Skeletal muscle tissue (tissue), 3 donors: ENCODE measurements at regions not wholly inside any gene's neighbourhood (a gene's known extent, or its start where the extent isn't known, plus 50 kb on each side); places are given as distances from the start of the nearest gene placed in this dataset.
"Not testable (repeated sequence)": the region's sequence is repeated elsewhere in the genome, so short reads cannot be mapped to it uniquely, and the experiment has no call there.

Experiments
- H3K27ac ChIP-seq: one replicate; pipeline ENCODE4 v1.7.0; 2013; ENCODE audit warnings: mild to moderate bottlenecking, low read depth, low read length, inconsistent platforms
- H3K27me3 ChIP-seq, 3 donors: one replicate each; pipeline ENCODE4 v1.7.0; 2013; ENCODE audit warnings: low read length in 3 of 3; ENCODE audit not compliant: control insufficient read depth in 3 of 3, insufficient read depth in 3 of 3
- H3K36me3 ChIP-seq, 3 donors: one replicate each; pipeline ENCODE4 v1.7.0; 2013; ENCODE audit warnings: low read length in 3 of 3; ENCODE audit not compliant: control insufficient read depth in 3 of 3, insufficient read depth in 3 of 3
- H3K4me1 ChIP-seq, 3 donors: one replicate each; pipeline ENCODE4 v1.7.0; 2013; ENCODE audit warnings: low read length in 3 of 3, mild to moderate bottlenecking in 3 of 3; ENCODE audit not compliant: control insufficient read depth in 3 of 3, insufficient read depth in 3 of 3
- H3K4me3 ChIP-seq, 3 donors: one replicate each; pipeline ENCODE4 v1.7.0; 2013; ENCODE audit warnings: low read length in 3 of 3
- H3K9ac ChIP-seq, 3 donors: one replicate each; pipeline ENCODE4 v1.7.0; 2013; ENCODE audit warnings: low read length in 3 of 3, mild to moderate bottlenecking in 3 of 3, moderate library complexity in 2 of 3, low read depth in 1 of 3
- H3K9me3 ChIP-seq, 3 donors: one replicate each; pipeline ENCODE4 v1.7.0; 2013; ENCODE audit warnings: low read length in 3 of 3; ENCODE audit not compliant: control insufficient read depth in 3 of 3
- donor health status: Osteomylitis.

GRCh38 chr2:89821455-89821945, 1130.0 kb downstream of the RPIA start:
- Histone ChIP-seq H3K27me3 (no peaks in the 10 kb centered on the region), H3K27ac (no peak overlapping the region), H3K9ac (no peak overlapping the region), H3K4me3 (peak overlapping the region in 1 of 3 donors; percentile 0), H3K4me1 (no peaks in the 10 kb centered on the region), H3K36me3 (no peaks in the 10 kb centered on the region), H3K9me3 (peaks cover 5 to 72% (median 36%) of the 10 kb centered on the region in 3 donors)

- not testable (repeated sequence) for H3K4me3 ChIP-seq, H3K36me3 ChIP-seq, H3K9ac ChIP-seq, H3K4me1 ChIP-seq, H3K27me3 ChIP-seq, H3K27ac ChIP-seq
- peaks cover 9 to 70% (median 39%) of the 10 kb centered on the region in 3 donors for H3K9me3 ChIP-seq
These were observed 1130.9 kb downstream of the RPIA start for GRCh38 chr2:89822342-89822741.

GRCh38 chr2:89823556-89823955, 1132.1 kb downstream of the RPIA start:
- no peaks in the 10 kb centered on the region for H3K36me3 ChIP-seq
- no peak overlapping the region for H3K27ac ChIP-seq
- peaks cover 9 to 60% (median 33%) of the 10 kb centered on the region in 3 donors for H3K9me3 ChIP-seq

GRCh38 chr2:89825034-89825433, 1133.6 kb downstream of the RPIA start:
- no peak overlapping the region for H3K9ac ChIP-seq
- no peak overlapping the region for H3K27ac ChIP-seq
- no peaks in the 10 kb centered on the region for H3K27me3 ChIP-seq
- H3K4me1 ChIP-seq = no peaks in the 10 kb centered on the region
- no peak overlapping the region for H3K4me3 ChIP-seq
- peaks cover 7 to 46% (median 29%) of the 10 kb centered on the region in 3 donors for H3K9me3 ChIP-seq
- no peaks in the 10 kb centered on the region for H3K36me3 ChIP-seq

More at GRCh38 chr2:89823556-89823955, 1132.1 kb downstream of the RPIA start:
- no peaks in the 10 kb centered on the region for H3K4me1 ChIP-seq
- no peak overlapping the region for H3K4me3 ChIP-seq
- H3K9ac ChIP-seq = no peak overlapping the region
- H3K27me3 ChIP-seq = no peaks in the 10 kb centered on the region

GRCh38 chr2:89826741-89827140, 1135.3 kb downstream of the RPIA start:
- H3K36me3 ChIP-seq, H3K9ac ChIP-seq, H3K4me1 ChIP-seq, H3K27ac ChIP-seq, H3K27me3 ChIP-seq: not testable (repeated sequence)
- H3K4me3 ChIP-seq = peak overlapping the region in 1 of 3 donors; percentile 27
- peaks cover 11 to 43% (median 36%) of the 10 kb centered on the region in 3 donors for H3K9me3 ChIP-seq

- H3K27ac ChIP-seq, H3K9ac ChIP-seq, H3K4me1 ChIP-seq, H3K36me3 ChIP-seq, H3K27me3 ChIP-seq, H3K4me3 ChIP-seq: not testable (repeated sequence)
- H3K9me3 ChIP-seq = peaks cover 11 to 46% (median 45%) of the 10 kb centered on the region in 3 donors
These were observed 1136.4 kb downstream of the RPIA start for GRCh38 chr2:89827829-89828228.

- not testable (repeated sequence) for H3K36me3 ChIP-seq, H3K4me3 ChIP-seq, H3K9ac ChIP-seq, H3K27me3 ChIP-seq, H3K4me1 ChIP-seq, H3K27ac ChIP-seq
- H3K9me3 ChIP-seq = peaks cover 11 to 46% (median 45%) of the 10 kb centered on the region in 3 donors
These were observed 1136.9 kb downstream of the RPIA start for GRCh38 chr2:89828416-89828815.

GRCh38 chr2:89828961-89829631, 1137.6 kb downstream of the RPIA start:
- H3K27ac ChIP-seq, H3K36me3 ChIP-seq, H3K9ac ChIP-seq, H3K27me3 ChIP-seq, H3K4me1 ChIP-seq: not testable (repeated sequence)
- peak overlapping the region in 1 of 3 donors; percentile 3 for H3K4me3 ChIP-seq
- peaks cover 11 to 46% (median 39%) of the 10 kb centered on the region in 3 donors for H3K9me3 ChIP-seq

GRCh38 chr2:89829828-89830227, 1138.4 kb downstream of the RPIA start:
- no peak overlapping the region for H3K9ac ChIP-seq
- H3K27ac ChIP-seq = no peak overlapping the region
- no peaks in the 10 kb centered on the region for H3K27me3 ChIP-seq
- H3K36me3 ChIP-seq = no peaks in the 10 kb centered on the region
- peak overlapping the region in 1 of 3 donors; percentile 6 for H3K4me3 ChIP-seq
- H3K9me3 ChIP-seq = peaks cover 11 to 45% (median 32%) of the 10 kb centered on the region in 3 donors
- H3K4me1 ChIP-seq = no peaks in the 10 kb centered on the region

GRCh38 chr2:89830341-89831218, 1139.1 kb downstream of the RPIA start:
- H3K4me1 ChIP-seq, H3K9ac ChIP-seq, H3K4me3 ChIP-seq, H3K27ac ChIP-seq, H3K36me3 ChIP-seq, H3K27me3 ChIP-seq: not testable (repeated sequence)
- peaks cover 11 to 42% (median 28%) of the 10 kb centered on the region in 3 donors for H3K9me3 ChIP-seq
